Ishikawa (cell line): ENCODE measurements at regions not wholly inside any gene's neighbourhood (a gene's known extent, or its start where the extent isn't known, plus 50 kb on each side); places are given as distances from the start of the nearest gene placed in this dataset.

Experiments
- CEBPB ChIP-seq: IDR thresholded peaks from 2 replicates; pipeline ENCODE4 v1.6.1; 2012
- CREB1 ChIP-seq: IDR thresholded peaks from 2 replicates; pipeline ENCODE4 v1.6.1; 2012; ENCODE audit warnings: low read depth
- EGR1 ChIP-seq: IDR thresholded peaks from 2 replicates; pipeline ENCODE4 v1.6.1; 2012
- EP300 ChIP-seq: IDR thresholded peaks from 2 replicates; pipeline ENCODE4 v1.6.1; 2012; ENCODE audit warnings: borderline replicate concordance
- FOXM1 ChIP-seq: IDR thresholded peaks from 2 replicates; pipeline ENCODE4 v1.6.1; 2012; ENCODE audit warnings: low read depth, borderline replicate concordance
- MAX ChIP-seq: IDR thresholded peaks from 2 replicates; pipeline ENCODE4 v1.6.1; 2012
- NFIC ChIP-seq: IDR thresholded peaks from 2 replicates; pipeline ENCODE4 v1.6.1; 2012
- RAD21 ChIP-seq: IDR thresholded peaks from 2 replicates; pipeline ENCODE4 v1.6.1; 2012; ENCODE audit warnings: low read depth
- REST ChIP-seq: IDR thresholded peaks from 2 replicates; pipeline ENCODE4 v1.6.1; 2012; ENCODE audit warnings: low read depth, mild to moderate bottlenecking
- TAF1 ChIP-seq: IDR thresholded peaks from 2 replicates; pipeline ENCODE4 v1.6.1; 2012; ENCODE audit warnings: low read depth, mild to moderate bottlenecking
- TCF12 ChIP-seq: IDR thresholded peaks from 2 replicates; pipeline ENCODE4 v1.6.1; 2012; ENCODE audit warnings: low read depth
- TEAD4 ChIP-seq: IDR thresholded peaks from 2 replicates; pipeline ENCODE4 v1.6.1; 2012
- USF1 ChIP-seq: IDR thresholded peaks from 2 replicates; pipeline ENCODE4 v1.6.1; 2012
- YY1 ChIP-seq: IDR thresholded peaks from 2 replicates; pipeline ENCODE4 v1.6.1; 2012; ENCODE audit warnings: low read depth
- ZBTB7A ChIP-seq: IDR thresholded peaks from 2 replicates; pipeline ENCODE4 v1.6.1; 2012; ENCODE audit warnings: low read depth

GRCh38 chr18:39854291-39854690, 2100.7 kb upstream of the PIK3C3 start:
- TF ChIP-seq EP300 (no peak), ZBTB7A (no peak), CREB1 (no peak), RAD21 (no peak), TCF12 (no peak), REST (no peak), EGR1 (no peak)

DNA sequence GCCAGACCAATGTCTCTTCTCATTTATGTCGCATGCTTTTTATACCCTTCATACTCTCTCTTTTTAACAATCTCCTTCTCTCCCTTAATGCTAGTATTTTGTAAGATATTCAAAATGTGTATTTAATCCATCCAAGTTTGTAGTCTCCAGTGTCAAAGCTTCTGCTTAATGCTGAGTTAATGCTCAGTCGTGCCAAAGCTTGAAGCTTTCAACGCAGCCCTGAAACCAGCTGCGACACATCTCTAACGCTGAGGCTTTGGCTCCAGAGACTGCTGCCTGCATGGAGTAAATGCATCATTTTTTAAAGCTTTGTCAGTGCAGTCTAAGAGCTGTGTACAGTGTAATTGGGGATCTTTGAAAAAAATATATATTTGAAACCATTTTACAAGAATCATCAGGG, 2108.8 kb upstream of the PIK3C3 start:
- TF ChIP-seq NFIC: no peak
- no peak for TF ChIP-seq TAF1
- TF ChIP-seq CREB1: no peak
- no peak for TF ChIP-seq FOXM1
- TF ChIP-seq EGR1: no peak
- no peak for TF ChIP-seq RAD21
- no peak for TF ChIP-seq CEBPB
- no peak for TF ChIP-seq REST
- no peak for TF ChIP-seq USF1
- TF ChIP-seq TCF12: no peak

- TF ChIP-seq CEBPB: no peak
- TF ChIP-seq REST: no peak
- no peak for TF ChIP-seq MAX
- TF ChIP-seq RAD21: no peak
- TF ChIP-seq TCF12: no peak
- TF ChIP-seq CREB1: no peak
- no peak for TF ChIP-seq ZBTB7A
- no peak for TF ChIP-seq USF1
- TF ChIP-seq EGR1: no peak
- no peak for TF ChIP-seq FOXM1
- TF ChIP-seq TEAD4: no peak
- TF ChIP-seq NFIC: no peak
- no peak for TF ChIP-seq YY1
- TF ChIP-seq EP300: no peak
- TF ChIP-seq TAF1: no peak
These were observed 2109.4 kb upstream of the PIK3C3 start for GRCh38 chr18:39845631-39846030.

DNA sequence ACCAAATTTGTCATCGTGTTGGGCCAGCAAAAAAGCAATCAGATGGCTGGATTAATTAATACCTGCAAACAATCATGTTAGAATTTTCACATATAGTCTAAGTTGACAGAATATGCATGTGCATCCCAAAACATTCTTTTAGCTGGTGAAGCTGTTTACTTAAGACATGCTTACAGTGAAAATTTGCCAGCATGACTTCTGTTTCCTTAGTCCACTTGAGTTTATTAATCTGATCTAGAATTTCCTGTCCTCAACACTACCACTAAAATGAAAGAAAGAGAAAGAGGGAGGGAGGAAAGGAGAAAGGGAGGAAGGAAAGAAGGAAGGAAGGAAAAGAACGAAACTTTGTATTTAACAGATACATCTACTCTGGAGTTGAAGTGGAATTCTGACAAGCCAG, 2109.9 kb upstream of the PIK3C3 start:
- TF ChIP-seq NFIC (no peak), TEAD4 (no peak), USF1 (no peak), CREB1 (no peak), TCF12 (no peak)

DNA sequence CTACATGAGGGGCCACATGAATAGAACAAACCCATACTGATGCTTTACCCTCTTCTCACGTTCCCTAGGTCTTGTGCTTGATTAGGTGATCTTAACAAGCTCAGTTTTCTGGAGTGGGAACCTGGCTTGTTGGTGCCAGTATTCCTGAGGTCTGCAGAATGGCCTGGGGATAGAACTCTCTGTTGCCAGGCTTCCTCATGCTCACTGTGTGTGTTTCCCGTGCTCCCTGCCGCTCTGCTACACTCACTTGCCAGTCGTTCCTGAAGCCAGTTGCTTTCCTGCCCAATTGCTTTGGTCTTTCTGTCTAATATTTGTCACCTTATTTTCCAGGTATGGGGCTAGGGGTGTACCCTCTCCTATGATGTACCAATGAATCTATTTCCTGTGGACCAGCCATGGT, 2111.5 kb upstream of the PIK3C3 start:
- no peak for TF ChIP-seq CREB1
- TF ChIP-seq FOXM1: no peak
- TF ChIP-seq RAD21: no peak
- no peak for TF ChIP-seq TAF1
